ENCODE measurements at regions not wholly inside any gene's neighbourhood (a gene's known extent, or its start where the extent isn't known, plus 50 kb on each side); places are given as distances from the start of the nearest gene placed in this dataset.

GRCh38 chr1:100611086-100611485 lies 73.1 kb downstream of the GPR88 start:
- FAIRE-seq, result no peak
- no peaks in the 10 kb centered on the region for H3K9me3 ChIP-seq (ENCODE audit: control insufficient read depth, low read depth, low read length)
- no peaks in the 10 kb centered on the region for H3K4me1 ChIP-seq (ENCODE audit: control insufficient read depth, extremely low read depth, insufficient read depth, low read length)
- no peak for DNase-seq (ENCODE audit: low read depth, low spot score)
- dilution Hi-C loops (cut with MboI; ENCODE audit: extremely low pct_ligation_motif_present, low sequenced_read_pairs), result no loop called here
- H3K27me3 ChIP-seq (ENCODE audit: control insufficient read depth, extremely low read depth, insufficient read depth, low read length), result no peaks in the 10 kb centered on the region
- no peaks in the 10 kb centered on the region for H4K20me1 ChIP-seq (ENCODE audit: control insufficient read depth, extremely low read depth, insufficient read depth, low read length)
- H3K9ac ChIP-seq (ENCODE audit: control insufficient read depth, extremely low read depth, insufficient read depth, low read length), result no peak overlapping the region
- H3K36me3 ChIP-seq (ENCODE audit: control insufficient read depth in 2 of 2, extremely low read depth in 1 of 2, insufficient read depth in 2 of 2, low read length in 2 of 2), result no peaks in the 10 kb centered on the region
- H3K79me2 ChIP-seq (ENCODE audit: control insufficient read depth, insufficient read depth, low read length), result no peaks in the 10 kb centered on the region
- no peak overlapping the region for H3K27ac ChIP-seq (ENCODE audit: control insufficient read depth, insufficient read depth, low read length)
- no peak overlapping the region for H3K4me3 ChIP-seq (ENCODE audit: control insufficient read depth in 2 of 3, extremely low read depth in 1 of 3, insufficient read depth in 2 of 3, low read depth in 1 of 3, low read length in 3 of 3)
- no peak overlapping the region for H3K4me2 ChIP-seq (ENCODE audit: control insufficient read depth, extremely low read depth, insufficient read depth, low read depth, low read length)
- TF ChIP-seq EZH2 (IDR thresholded peaks at IDR 0.05; ENCODE audit: low read length) (no peak), CTCF (optimal IDR thresholded peaks at IDR 0.05 in 1 of 3, IDR thresholded peaks at IDR 0.05 in 1 of 3, conservative IDR thresholded peaks at IDR 0.05 in 1 of 3; ENCODE audit: extremely low read depth in 1 of 3, insufficient read depth in 2 of 3, low read length in 3 of 3) (no peak)
- no peak overlapping the region for H2AFZ ChIP-seq (ENCODE audit: control insufficient read depth, low read length)
- no peaks in the 10 kb centered on the region for H3K9me1 ChIP-seq (ENCODE audit: control insufficient read depth, extremely low read depth, insufficient read depth, low read length)

GRCh38 chr1:100612540-100612939 lies 74.6 kb downstream of the GPR88 start:
- Histone ChIP-seq H3K79me2 (ENCODE audit: control insufficient read depth, insufficient read depth, low read length) (no peaks in the 10 kb centered on the region), H4K20me1 (ENCODE audit: control insufficient read depth, extremely low read depth, insufficient read depth, low read length) (no peaks in the 10 kb centered on the region), H3K4me1 (ENCODE audit: control insufficient read depth, extremely low read depth, insufficient read depth, low read length) (no peaks in the 10 kb centered on the region), H3K36me3 (ENCODE audit: control insufficient read depth in 2 of 2, extremely low read depth in 1 of 2, insufficient read depth in 2 of 2, low read length in 2 of 2) (no peaks in the 10 kb centered on the region), H3K9ac (ENCODE audit: control insufficient read depth, extremely low read depth, insufficient read depth, low read length) (no peak overlapping the region), H3K9me3 (ENCODE audit: control insufficient read depth, low read depth, low read length) (no peaks in the 10 kb centered on the region), H3K4me3 (ENCODE audit: control insufficient read depth in 2 of 3, extremely low read depth in 1 of 3, insufficient read depth in 2 of 3, low read depth in 1 of 3, low read length in 3 of 3) (no peak overlapping the region), H3K4me2 (ENCODE audit: control insufficient read depth, extremely low read depth, insufficient read depth, low read depth, low read length) (no peak overlapping the region), H3K9me1 (ENCODE audit: control insufficient read depth, extremely low read depth, insufficient read depth, low read length) (no peaks in the 10 kb centered on the region), H2AFZ (ENCODE audit: control insufficient read depth, low read length) (no peak overlapping the region), H3K27ac (ENCODE audit: control insufficient read depth, insufficient read depth, low read length) (no peak overlapping the region), H3K27me3 (ENCODE audit: control insufficient read depth, extremely low read depth, insufficient read depth, low read length) (no peaks in the 10 kb centered on the region)
- FAIRE-seq (no peak), DNase-seq (ENCODE audit: low read depth, low spot score) (no peak)
- dilution Hi-C loops (cut with MboI; ENCODE audit: extremely low pct_ligation_motif_present, low sequenced_read_pairs), result no loop called here
- no peak for TF ChIP-seq EZH2 (IDR thresholded peaks at IDR 0.05; ENCODE audit: low read length)
- TF ChIP-seq CTCF (optimal IDR thresholded peaks at IDR 0.05 in 1 of 3, IDR thresholded peaks at IDR 0.05 in 1 of 3, conservative IDR thresholded peaks at IDR 0.05 in 1 of 3; ENCODE audit: extremely low read depth in 1 of 3, insufficient read depth in 2 of 3, low read length in 3 of 3), result no peak

Measured in keratinocyte (primary cell).